ENCODE measurements at regions not wholly inside any gene's neighbourhood (a gene's known extent, or its start where the extent isn't known, plus 50 kb on each side); places are given as distances from the start of the nearest gene placed in this dataset.

- no peak for DNase-seq (ENCODE audit: low spot score)
These were observed 385.5 kb downstream of the MZT1 start for GRCh38 chr13:72341904-72342303.

GRCh38 chr13:72317346-72318109 is 409.9 kb downstream of the MZT1 start:
- no peak for DNase-seq (ENCODE audit: low spot score)

GRCh38 chr13:72316716-72317115 is 410.7 kb downstream of the MZT1 start:
- no peak for DNase-seq (ENCODE audit: low spot score)

- no peak for DNase-seq (ENCODE audit: low spot score)
These were observed 412.1 kb downstream of the MZT1 start for GRCh38 chr13:72315312-72315711.

- DNase-seq (ENCODE audit: low spot score) = no peak
These were observed 413.2 kb downstream of the MZT1 start for GRCh38 chr13:72314210-72314609.

- DNase-seq (ENCODE audit: low spot score) = no peak
These were observed 413.9 kb downstream of the MZT1 start for GRCh38 chr13:72313546-72313945.

GRCh38 chr13:72303941-72304746 is 423.3 kb downstream of the MZT1 start:
- no peak for DNase-seq (ENCODE audit: low spot score)

GRCh38 chr13:72296246-72296645 is 429.2 kb upstream of the DACH1 start:
- no peak for DNase-seq (ENCODE audit: low spot score)

GRCh38 chr13:72295153-72295552 is 428.1 kb upstream of the DACH1 start:
- DNase-seq (ENCODE audit: low spot score) = no peak

- DNase-seq (ENCODE audit: low spot score) = no peak
These were observed 426.2 kb upstream of the DACH1 start for GRCh38 chr13:72293206-72293605.

- DNase-seq (ENCODE audit: low spot score) = no peak
These were observed 424.1 kb upstream of the DACH1 start for GRCh38 chr13:72290962-72291681.

- DNase-seq (ENCODE audit: low spot score) = no peak
These were observed 419.4 kb upstream of the DACH1 start for GRCh38 chr13:72286421-72286820.

- no peak for DNase-seq (ENCODE audit: low spot score)
These were observed 417.8 kb upstream of the DACH1 start for GRCh38 chr13:72284791-72285190.

GRCh38 chr13:72261732-72262131 is 394.7 kb upstream of the DACH1 start:
- no peak for DNase-seq (ENCODE audit: low spot score)

- DNase-seq (ENCODE audit: low spot score) = no peak
These were observed 392.5 kb upstream of the DACH1 start for GRCh38 chr13:72259528-72259927.

GRCh38 chr13:72258340-72258981 is 391.5 kb upstream of the DACH1 start:
- DNase-seq (ENCODE audit: low spot score) = no peak

GRCh38 chr13:72255908-72256307 is 388.9 kb upstream of the DACH1 start:
- no peak for DNase-seq (ENCODE audit: low spot score)

- no peak for DNase-seq (ENCODE audit: low spot score)
These were observed 386.8 kb upstream of the DACH1 start for GRCh38 chr13:72253754-72254153.

GRCh38 chr13:72246396-72246795 is 379.4 kb upstream of the DACH1 start:
- DNase-seq (ENCODE audit: low spot score) = no peak

GRCh38 chr13:72244788-72245187 is 377.8 kb upstream of the DACH1 start:
- DNase-seq (ENCODE audit: low spot score) = no peak

GRCh38 chr13:72230131-72230530 is 363.1 kb upstream of the DACH1 start:
- DNase-seq (ENCODE audit: low spot score) = no peak

GRCh38 chr13:72229067-72229466 is 362.1 kb upstream of the DACH1 start:
- no peak for DNase-seq (ENCODE audit: low spot score)
